HG03135 (cell line): ENCODE measurements at regions not wholly inside any gene's neighbourhood (a gene's known extent, or its start where the extent isn't known, plus 50 kb on each side); places are given as distances from the start of the nearest gene placed in this dataset.
"Not testable (repeated sequence)": the region's sequence is repeated elsewhere in the genome, so short reads cannot be mapped to it uniquely, and the experiment has no call there.

ENCODE experiments used
- ATAC-seq: cut with Tn5 transposase; IDR thresholded peaks from one replicate; pipeline ENCODE4 v1.9.1; 2021; ENCODE audit warnings: mild to moderate bottlenecking, moderate library complexity; ENCODE audit not compliant: unreplicated experiment

DNA sequence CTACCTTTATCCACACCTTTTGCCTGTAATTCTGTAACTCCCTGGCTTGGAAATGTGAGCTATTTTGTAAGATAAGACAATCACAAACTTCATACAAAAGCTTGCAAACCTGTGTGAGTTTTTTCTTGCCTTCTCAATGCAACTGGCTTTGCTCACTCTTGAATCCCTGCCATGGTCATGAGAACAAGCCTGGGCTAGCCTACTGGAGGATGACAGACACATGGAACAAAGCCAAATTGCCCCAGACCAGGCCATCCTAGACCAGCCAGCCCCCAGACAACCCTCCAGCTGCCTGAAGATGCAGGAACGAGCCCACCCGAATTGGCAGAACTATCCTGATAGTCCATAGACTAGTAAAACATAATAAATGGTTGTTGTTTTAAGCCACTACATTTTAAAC, 466.6 kb upstream of the ERCC4 start:
- no peak for ATAC-seq

GRCh38 chr16:13453938-13454553, 465.9 kb upstream of the ERCC4 start:
- no peak for ATAC-seq

- ATAC-seq = no peak
Measured at GRCh38 chr16:13463619-13464018, 456.3 kb upstream of the ERCC4 start.

GRCh38 chr16:13471036-13471435, 448.9 kb upstream of the ERCC4 start:
- ATAC-seq = no peak

- no peak for ATAC-seq
Measured at GRCh38 chr16:13478991-13479390, 441.0 kb upstream of the ERCC4 start.

GRCh38 chr16:13479549-13479948, 440.4 kb upstream of the ERCC4 start:
- no peak for ATAC-seq

- no peak for ATAC-seq
Measured at GRCh38 chr16:13480801-13481200, 439.2 kb upstream of the ERCC4 start.

DNA sequence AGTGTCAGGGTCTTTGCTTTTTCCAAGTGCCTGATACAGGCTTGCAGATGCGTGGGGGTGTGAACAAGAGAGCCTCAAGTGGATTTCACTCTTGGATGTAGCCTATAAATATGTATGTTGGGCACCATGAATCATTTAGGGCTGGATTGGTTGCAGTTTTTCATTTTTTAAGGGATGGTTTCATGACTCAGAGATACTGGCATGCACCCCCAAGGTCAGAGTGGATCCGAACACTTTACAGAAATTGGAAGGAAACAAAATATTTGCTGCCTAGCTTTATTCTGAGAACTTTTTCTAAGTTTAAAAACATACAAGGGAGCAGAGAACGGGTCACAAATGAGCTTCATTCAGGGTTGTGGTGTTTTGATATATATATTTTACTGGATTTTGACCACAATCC, 436.8 kb upstream of the ERCC4 start:
- no peak for ATAC-seq

- not testable (repeated sequence) for ATAC-seq
Measured at GRCh38 chr16:13489416-13489815, 430.5 kb upstream of the ERCC4 start.

DNA sequence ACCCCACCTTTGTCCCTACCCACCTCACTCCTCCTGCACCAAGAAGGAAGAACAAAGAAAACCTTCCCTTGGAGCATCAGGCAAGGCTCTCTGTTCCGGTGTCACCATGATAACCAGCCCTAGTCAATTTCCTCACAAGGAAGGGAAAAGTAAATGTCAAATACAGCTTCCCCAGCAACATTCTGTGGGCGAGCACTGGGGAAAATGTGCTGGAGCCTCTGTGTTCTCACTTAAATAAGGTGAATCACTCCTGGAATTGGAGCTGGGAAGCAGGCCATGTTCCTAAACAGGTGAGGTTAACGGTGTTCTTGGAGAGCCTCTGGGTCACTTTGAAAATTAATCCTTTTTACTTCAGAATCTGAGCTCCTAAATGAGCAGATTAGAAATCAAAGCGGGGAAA, 427.9 kb upstream of the ERCC4 start:
- no peak for ATAC-seq

GRCh38 chr16:13503960-13504635, 415.9 kb upstream of the ERCC4 start:
- no peak for ATAC-seq

DNA sequence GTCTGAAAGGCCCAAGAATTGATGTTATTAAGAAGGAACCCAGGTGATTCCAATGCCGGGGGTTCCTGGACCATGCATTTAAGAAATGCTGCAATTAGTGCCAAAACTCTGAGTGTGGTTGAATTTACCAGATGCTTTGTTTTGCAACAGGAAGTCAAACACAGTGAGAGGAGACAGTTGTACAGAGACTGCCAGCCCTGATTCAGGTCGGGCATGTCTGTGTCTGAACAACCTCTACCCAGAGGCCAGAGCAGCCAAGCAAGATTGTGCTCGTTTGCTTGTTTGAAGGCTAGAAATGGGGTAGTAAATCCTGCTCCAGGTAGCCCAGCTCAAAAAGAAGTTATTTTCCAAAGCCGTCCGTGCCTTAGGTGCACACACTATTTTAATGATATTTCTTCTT, 412.4 kb upstream of the ERCC4 start:
- ATAC-seq = no peak

DNA sequence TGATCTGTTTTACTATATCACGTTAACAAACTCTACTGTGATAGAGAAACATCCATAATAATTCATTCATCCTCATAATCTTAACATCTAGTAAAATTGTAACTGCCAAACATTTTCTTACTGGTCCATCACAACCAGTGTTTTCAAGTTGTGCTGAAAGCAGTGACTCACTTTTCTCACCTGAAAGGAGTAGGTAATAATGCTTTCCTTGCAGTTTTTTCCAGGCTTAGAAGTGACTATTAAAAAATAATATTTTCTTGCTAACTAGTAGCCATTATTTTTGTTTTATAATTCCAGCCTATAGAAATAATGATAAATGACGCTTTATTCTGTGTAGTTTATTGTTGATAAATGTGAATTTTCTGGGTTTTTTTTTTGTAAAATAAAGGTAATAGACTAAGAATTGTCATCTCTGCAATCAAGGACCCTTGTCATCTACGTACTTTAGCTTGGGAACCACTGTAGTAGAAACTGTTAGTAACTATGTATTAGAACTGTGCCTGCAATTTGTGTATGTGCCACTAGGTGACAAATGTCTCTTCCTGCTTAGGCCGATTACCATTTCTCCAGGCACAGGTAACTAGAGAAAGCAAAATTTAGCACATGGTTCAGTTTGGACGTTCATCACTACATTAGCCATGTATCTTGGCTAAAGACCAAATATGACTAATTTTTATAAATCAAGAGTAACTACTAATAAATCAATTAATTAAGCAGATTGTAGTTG, 409.4 kb upstream of the ERCC4 start:
- no peak for ATAC-seq

DNA sequence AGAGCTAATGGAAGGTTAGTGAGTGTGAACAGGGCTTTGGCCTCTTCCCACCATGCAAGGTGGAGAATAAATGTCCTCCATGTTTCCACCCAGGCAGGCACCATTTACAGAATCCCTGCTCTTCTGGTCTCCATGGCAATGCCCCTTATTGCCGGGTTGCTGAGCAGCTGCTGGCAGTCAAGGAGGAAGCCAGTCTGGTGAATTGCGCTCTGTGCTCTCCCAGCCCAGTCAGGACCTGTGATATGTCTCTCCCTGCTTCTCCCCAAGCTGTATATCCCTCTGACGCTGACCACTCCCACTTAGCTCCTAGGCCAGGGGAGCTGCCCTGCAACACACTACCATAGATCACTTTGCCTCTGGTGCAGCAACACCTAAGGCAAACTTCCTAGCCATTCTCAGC, 402.1 kb upstream of the ERCC4 start:
- ATAC-seq = no peak

DNA sequence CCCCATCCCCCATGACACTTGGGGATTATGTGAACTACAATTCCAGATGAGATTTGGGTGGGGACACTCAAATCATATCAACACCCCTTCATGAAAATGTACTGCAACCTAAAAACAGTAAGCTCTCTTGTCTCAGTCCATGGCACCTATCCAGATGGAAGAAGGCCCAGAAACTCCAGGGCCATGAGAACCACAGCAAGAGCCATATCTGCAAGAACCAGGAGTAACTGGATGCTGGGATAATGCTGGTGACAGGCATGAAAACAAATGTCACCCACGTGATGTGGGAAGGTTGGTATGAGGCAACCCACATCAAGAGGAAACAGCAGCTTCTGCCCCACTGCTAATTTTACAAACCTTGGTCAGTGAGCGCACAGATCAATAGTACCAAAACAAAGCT, 400.1 kb upstream of the ERCC4 start:
- ATAC-seq = no peak

DNA sequence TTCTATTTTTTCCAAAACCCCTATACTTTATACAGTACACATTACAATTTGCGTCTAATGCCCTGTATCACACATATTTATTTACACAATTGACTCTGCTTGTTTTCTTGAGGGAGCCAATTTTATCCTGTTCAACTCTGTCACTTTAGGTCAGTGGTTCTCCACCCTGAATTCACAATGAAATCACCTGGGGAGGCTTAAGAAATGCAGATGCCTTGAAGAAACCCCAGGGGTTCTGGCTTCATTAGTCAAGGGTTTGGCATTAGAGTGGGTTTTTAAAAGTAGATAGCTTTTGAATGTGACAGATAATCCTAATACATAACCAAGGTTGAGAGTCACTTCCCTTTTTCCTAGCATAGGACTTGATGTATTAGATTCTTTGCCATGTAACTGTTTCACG, 398.6 kb upstream of the ERCC4 start:
- ATAC-seq = no peak

DNA sequence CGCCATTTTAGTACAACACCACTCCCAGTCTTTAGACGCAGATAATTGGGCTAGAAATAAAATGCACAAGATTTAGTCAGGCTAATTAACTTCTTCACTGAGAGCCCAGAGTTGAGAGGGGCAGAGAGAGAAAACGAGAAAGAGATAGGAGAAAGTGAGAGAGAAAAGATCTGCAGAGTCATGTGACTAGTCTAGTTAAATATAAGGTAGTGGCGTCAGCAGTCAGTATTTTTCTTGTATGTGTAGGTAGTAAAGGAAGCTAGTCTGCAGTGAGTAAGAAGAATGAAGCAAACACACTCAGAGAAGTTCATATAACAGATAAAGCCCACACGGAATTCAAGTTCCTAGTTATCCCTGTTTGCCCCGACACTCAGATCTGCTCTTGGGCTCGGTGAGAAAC, 392.6 kb upstream of the ERCC4 start:
- ATAC-seq = no peak

- ATAC-seq = no peak
Measured at GRCh38 chr16:13528691-13529090, 391.3 kb upstream of the ERCC4 start.

DNA sequence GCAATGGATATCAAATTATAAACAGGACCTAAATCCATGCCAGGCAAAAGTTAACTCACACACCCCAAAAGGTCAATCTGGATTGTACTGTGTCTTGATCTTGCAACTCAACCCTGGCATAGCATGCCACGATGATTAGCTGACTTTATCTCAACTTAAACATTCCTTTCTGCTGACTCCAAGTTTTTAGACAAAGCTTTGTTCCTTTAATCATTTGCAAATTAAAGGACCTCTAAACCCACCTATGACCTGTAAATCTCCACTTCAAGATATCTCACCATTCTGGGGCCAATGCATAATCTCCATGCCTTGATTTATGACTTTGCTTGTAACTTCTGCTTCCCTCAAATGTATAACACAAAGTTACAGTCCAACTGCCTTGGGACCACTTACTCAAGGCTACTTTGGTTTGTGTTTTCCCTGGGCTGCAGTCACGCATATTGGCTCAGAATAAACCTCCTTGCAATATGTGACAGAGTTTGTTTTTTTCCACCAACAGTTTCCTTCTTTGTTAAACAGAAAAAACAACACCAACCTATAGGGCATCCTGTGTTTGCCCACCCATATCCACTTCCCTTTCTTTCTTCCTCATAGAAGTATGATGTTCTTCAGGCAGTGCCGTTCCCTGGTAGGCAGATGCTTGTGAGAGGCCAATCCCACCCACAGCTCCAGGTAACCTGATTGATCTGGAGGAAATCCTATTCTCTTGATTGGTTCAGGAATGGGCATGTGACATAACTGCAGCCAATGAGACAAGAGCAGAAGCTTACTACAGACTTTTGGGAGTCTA, 390.6 kb upstream of the ERCC4 start:
- no peak for ATAC-seq

DNA sequence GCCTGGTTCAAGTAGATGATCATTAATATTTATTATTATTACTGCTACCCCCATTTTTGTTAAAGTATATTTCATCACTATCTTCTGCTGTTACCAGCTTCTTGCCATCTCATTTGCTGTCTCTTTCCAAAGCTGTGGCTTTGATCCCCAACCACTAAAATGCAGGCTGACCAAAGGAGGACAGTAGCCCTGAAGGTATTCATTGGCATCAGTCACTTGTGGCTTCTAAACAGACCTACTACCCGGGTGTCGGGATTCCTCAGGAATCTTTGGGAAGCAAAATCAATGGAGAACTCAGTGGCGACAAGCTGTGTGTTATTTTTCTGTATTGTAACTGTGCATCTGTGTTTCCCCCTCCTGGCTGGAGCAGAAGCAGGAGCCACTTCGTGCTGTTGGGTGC, 379.2 kb upstream of the ERCC4 start:
- ATAC-seq = no peak

- ATAC-seq = no peak
Measured at GRCh38 chr16:13542284-13542683, 377.7 kb upstream of the ERCC4 start.

DNA sequence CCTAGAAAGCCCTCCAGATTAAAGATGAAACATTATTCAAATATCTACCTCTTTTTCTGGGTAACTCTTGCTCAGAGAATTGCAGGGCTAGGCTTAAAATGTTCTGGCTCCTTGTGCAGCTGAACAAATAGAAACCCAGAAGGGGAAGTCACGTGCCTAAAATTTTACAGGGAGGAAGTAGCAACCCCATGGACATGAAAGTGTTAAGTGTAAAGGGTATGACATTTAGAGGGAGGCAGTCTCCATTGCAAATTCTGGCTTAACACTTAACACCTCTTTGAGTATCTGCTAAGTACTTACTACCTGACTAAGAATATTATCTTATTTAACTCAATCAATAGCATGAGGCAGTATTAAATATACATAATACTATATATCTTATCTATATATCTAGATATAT, 376.1 kb upstream of the ERCC4 start:
- ATAC-seq = no peak
